Neural cell (in vitro differentiated cells): ENCODE measurements at regions not wholly inside any gene's neighbourhood (a gene's known extent, or its start where the extent isn't known, plus 50 kb on each side); places are given as distances from the start of the nearest gene placed in this dataset.

ENCODE experiments used
- H2AFZ ChIP-seq: fragments of 200-600, 300-800 bp; sonication (generic), shearing (Covaris generic); 2 replicates; pipeline ENCODE4 v1.6.0; 2014; ENCODE audit warnings: low read depth, mild to moderate bottlenecking, antibody characterized with exemption, low read length, moderate library complexity
- H3F3A ChIP-seq: fragments of 200-600 bp; shearing (Covaris generic); 2 replicates; pipeline ENCODE4 v1.6.1; 2016; ENCODE audit warnings: mild to moderate bottlenecking, moderate library complexity, mixed read lengths, antibody characterized with exemption, low read length; ENCODE audit not compliant: insufficient read depth, poor library complexity, severe bottlenecking
- H3K27ac ChIP-seq: fragments of 200-600, 300-800 bp; sonication (generic), shearing (Covaris generic); 2 replicates; pipeline ENCODE4 v1.5.1; 2014; ENCODE audit warnings: mild to moderate bottlenecking, low read length, moderate library complexity
- H3K27me3 ChIP-seq: fragments of 300-800, 200-600 bp; sonication (generic), shearing (Covaris generic); 2 replicates; pipeline ENCODE4 v1.6.0; 2014; ENCODE audit warnings: mild to moderate bottlenecking, low read depth, low read length, moderate library complexity; ENCODE audit not compliant: insufficient read depth
- H3K36me3 ChIP-seq: fragments of 300-800, 200-600 bp; sonication (generic), shearing (Covaris generic); 2 replicates; pipeline ENCODE4 v1.5.1; 2014; ENCODE audit warnings: mild to moderate bottlenecking, antibody characterized with exemption, low read length, moderate library complexity; ENCODE audit not compliant: insufficient read depth
- H3K4me2 ChIP-seq: fragments of 300-800, 200-600 bp; sonication (generic), shearing (Covaris generic); 2 replicates; pipeline ENCODE4 v1.6.0; 2014; ENCODE audit warnings: mild to moderate bottlenecking, low read length
- H3K4me3 ChIP-seq: fragments of 300-800, 200-600 bp; sonication (generic), shearing (Covaris generic); 2 replicates; pipeline ENCODE4 v1.5.1; 2014; ENCODE audit warnings: mild to moderate bottlenecking, low read length, moderate library complexity
- H3K79me2 ChIP-seq: fragments of 200-600 bp; shearing (Covaris generic); replicated peaks from 2 replicates; pipeline ENCODE4 v1.6.0; 2014; ENCODE audit warnings: mild to moderate bottlenecking, low read length, moderate library complexity; ENCODE audit not compliant: insufficient read depth
- H3K9ac ChIP-seq: fragments of 300-800, 200-600 bp; sonication (generic), shearing (Covaris generic); 2 replicates; pipeline ENCODE4 v1.6.1; 2016; ENCODE audit warnings: mild to moderate bottlenecking, low read length, mixed read lengths
- H3K9me2 ChIP-seq: fragments of 200-600 bp; shearing (Covaris generic); 2 replicates; pipeline ENCODE4 v1.6.1; 2016; ENCODE audit warnings: mild to moderate bottlenecking, low read length, mixed read lengths; ENCODE audit not compliant: insufficient read depth
- H3K9me3 ChIP-seq: fragments of 200-600, 300-800 bp; sonication (generic), shearing (Covaris generic); 2 replicates; pipeline ENCODE4 v1.6.1; 2016; ENCODE audit warnings: mild to moderate bottlenecking, mixed run types, low read length, moderate library complexity, mixed read lengths
- H4K20me1 ChIP-seq: fragments of 200-600 bp; shearing (Covaris generic); 2 replicates; pipeline ENCODE4 v1.6.1; 2016; ENCODE audit warnings: mild to moderate bottlenecking, mixed run types; ENCODE audit not compliant: insufficient read depth
- CTCF ChIP-seq: fragments of 450-650 bp; IDR thresholded peaks from 2 replicates; pipeline ENCODE4 v1.5.1; 2014; ENCODE audit warnings: antibody characterized with exemption, mild to moderate bottlenecking, moderate library complexity; ENCODE audit not compliant: poor library complexity, severe bottlenecking
- EP300 ChIP-seq: fragments of 450-650 bp; conservative IDR thresholded peaks from 2 replicates; pipeline ENCODE4 v1.6.1; 2014; ENCODE audit warnings: antibody characterized with exemption, mild to moderate bottlenecking, moderate library complexity; ENCODE audit not compliant: poor library complexity, severe bottlenecking
- EZH2 ChIP-seq: fragments of 200-600, 300-800 bp; shearing (Covaris generic), sonication (generic); IDR thresholded peaks from 2 replicates; pipeline ENCODE4 v1.6.1; 2014; ENCODE audit warnings: antibody characterized with exemption, low read length, borderline replicate concordance, mild to moderate bottlenecking; ENCODE audit not compliant: insufficient read depth, poor library complexity, severe bottlenecking
- MXI1 ChIP-seq: fragments of 450-650 bp; conservative IDR thresholded peaks from 2 replicates; pipeline ENCODE4 v1.6.1; 2014; ENCODE audit warnings: antibody characterized with exemption, mild to moderate bottlenecking; ENCODE audit not compliant: poor library complexity, severe bottlenecking
- POLR2AphosphoS5 ChIP-seq: IDR thresholded peaks from 2 replicates; pipeline ENCODE4 v1.6.1; 2012
- RAD21 ChIP-seq: fragments of 450-650 bp; conservative IDR thresholded peaks from 2 replicates; pipeline ENCODE4 v1.6.1; 2014; ENCODE audit warnings: antibody characterized with exemption, mild to moderate bottlenecking, moderate library complexity
- SMC3 ChIP-seq: fragments of 450-650 bp; conservative IDR thresholded peaks from 2 replicates; pipeline ENCODE4 v1.6.1; 2014; ENCODE audit warnings: antibody characterized with exemption, mild to moderate bottlenecking, moderate library complexity; ENCODE audit not compliant: poor library complexity
- TAF1 ChIP-seq: IDR thresholded peaks from 2 replicates; pipeline ENCODE4 v1.6.1; 2012; ENCODE audit warnings: low read depth
- TF ChIP-seq, protein P1 (sequence below): IDR thresholded peaks from 2 replicates; pipeline ENCODE4 v1.6.1; 2012; ENCODE audit warnings: borderline replicate concordance

DNA sequence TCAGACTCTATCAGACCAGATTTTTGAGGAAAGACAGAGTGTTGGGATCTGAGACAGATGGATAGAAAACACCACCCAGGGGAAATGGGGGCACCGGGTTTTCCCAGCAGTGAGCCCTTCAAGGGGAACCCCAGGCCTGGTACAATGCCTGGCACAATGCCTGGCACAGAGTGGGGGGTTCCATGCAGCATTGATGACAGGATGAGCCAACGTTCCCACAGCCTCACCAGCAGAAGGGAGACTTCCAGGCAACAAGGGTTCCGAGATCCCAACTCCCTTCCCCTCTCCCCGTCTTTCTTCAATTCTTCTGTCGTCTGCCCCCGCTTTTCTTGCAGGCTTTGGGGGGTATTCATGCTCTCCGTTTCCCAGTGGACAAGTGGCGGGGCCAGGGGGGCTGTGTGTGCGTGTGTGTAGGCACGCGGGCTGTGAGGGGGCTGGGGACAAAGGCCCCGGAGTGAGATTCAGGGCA is 132.1 kb upstream of the HAAO start:
- no peak overlapping the region for H3K4me3 ChIP-seq
- H3K9me3 ChIP-seq: no peaks in the 10 kb centered on the region
- no peak overlapping the region for H3K27ac ChIP-seq
- no peak for TF ChIP-seq EP300
- TF ChIP-seq TAF1: no peak
- TF ChIP-seq SMC3: no peak
- TF ChIP-seq, protein P1, sequence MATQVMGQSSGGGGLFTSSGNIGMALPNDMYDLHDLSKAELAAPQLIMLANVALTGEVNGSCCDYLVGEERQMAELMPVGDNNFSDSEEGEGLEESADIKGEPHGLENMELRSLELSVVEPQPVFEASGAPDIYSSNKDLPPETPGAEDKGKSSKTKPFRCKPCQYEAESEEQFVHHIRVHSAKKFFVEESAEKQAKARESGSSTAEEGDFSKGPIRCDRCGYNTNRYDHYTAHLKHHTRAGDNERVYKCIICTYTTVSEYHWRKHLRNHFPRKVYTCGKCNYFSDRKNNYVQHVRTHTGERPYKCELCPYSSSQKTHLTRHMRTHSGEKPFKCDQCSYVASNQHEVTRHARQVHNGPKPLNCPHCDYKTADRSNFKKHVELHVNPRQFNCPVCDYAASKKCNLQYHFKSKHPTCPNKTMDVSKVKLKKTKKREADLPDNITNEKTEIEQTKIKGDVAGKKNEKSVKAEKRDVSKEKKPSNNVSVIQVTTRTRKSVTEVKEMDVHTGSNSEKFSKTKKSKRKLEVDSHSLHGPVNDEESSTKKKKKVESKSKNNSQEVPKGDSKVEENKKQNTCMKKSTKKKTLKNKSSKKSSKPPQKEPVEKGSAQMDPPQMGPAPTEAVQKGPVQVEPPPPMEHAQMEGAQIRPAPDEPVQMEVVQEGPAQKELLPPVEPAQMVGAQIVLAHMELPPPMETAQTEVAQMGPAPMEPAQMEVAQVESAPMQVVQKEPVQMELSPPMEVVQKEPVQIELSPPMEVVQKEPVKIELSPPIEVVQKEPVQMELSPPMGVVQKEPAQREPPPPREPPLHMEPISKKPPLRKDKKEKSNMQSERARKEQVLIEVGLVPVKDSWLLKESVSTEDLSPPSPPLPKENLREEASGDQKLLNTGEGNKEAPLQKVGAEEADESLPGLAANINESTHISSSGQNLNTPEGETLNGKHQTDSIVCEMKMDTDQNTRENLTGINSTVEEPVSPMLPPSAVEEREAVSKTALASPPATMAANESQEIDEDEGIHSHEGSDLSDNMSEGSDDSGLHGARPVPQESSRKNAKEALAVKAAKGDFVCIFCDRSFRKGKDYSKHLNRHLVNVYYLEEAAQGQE: no peak
- TF ChIP-seq RAD21: no peak
- no peak for TF ChIP-seq POLR2AphosphoS5
- no peak for TF ChIP-seq CTCF
- no peak for TF ChIP-seq MXI1
- H3K79me2 ChIP-seq: no peaks in the 10 kb centered on the region
- H3K36me3 ChIP-seq: no peaks in the 10 kb centered on the region
- no peaks in the 10 kb centered on the region for H4K20me1 ChIP-seq
- H3K9ac ChIP-seq: no peak overlapping the region
- H2AFZ ChIP-seq: no peak overlapping the region
- no peaks in the 10 kb centered on the region for H3F3A ChIP-seq
- no peaks in the 10 kb centered on the region for H3K27me3 ChIP-seq
- H3K4me2 ChIP-seq: no peak overlapping the region
- no peaks in the 10 kb centered on the region for H3K9me2 ChIP-seq

- no peaks in the 10 kb centered on the region for H3K9me3 ChIP-seq
- H3K27ac ChIP-seq: no peak overlapping the region
- no peaks in the 10 kb centered on the region for H4K20me1 ChIP-seq
- no peak overlapping the region for H3K4me2 ChIP-seq
- no peaks in the 10 kb centered on the region for H3K27me3 ChIP-seq
- no peaks in the 10 kb centered on the region for H3K9me2 ChIP-seq
- TF ChIP-seq EP300 (no peak), TAF1 (no peak), POLR2AphosphoS5 (no peak), SMC3 (no peak), MXI1 (no peak), RAD21 (no peak), CTCF (no peak), EZH2 (no peak)
- TF ChIP-seq, protein P1: no peak
- no peaks in the 10 kb centered on the region for H3K79me2 ChIP-seq
- H2AFZ ChIP-seq: no peak overlapping the region
- H3F3A ChIP-seq: no peaks in the 10 kb centered on the region
- no peak overlapping the region for H3K4me3 ChIP-seq
- no peaks in the 10 kb centered on the region for H3K36me3 ChIP-seq
- no peak overlapping the region for H3K9ac ChIP-seq
Measured at GRCh38 chr2:42923580-42924417, 131.4 kb upstream of the HAAO start.
